ENCODE measurements at regions not wholly inside any gene's neighbourhood (a gene's known extent, or its start where the extent isn't known, plus 50 kb on each side); places are given as distances from the start of the nearest gene placed in this dataset.

DNA sequence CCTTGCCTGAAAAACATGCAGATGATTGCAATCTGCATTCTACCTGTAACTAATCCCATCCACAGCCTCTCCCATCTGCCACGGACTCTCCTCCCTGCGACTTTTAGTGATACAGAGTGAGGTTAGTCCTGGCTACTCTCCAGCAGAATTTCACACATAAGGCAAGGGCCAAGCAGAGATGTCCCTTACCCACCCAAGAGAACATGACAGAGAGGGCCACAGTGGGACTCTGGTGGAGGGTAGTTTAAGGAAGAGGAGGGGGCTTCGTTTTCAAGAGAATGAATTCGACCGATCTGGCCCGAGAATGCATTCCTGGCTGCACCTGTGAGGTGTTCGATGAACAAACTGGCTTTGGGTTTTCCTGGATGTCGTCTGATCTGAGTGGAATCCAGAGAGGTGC, 87.5 kb upstream of the SIM2 start:
- TF ChIP-seq, protein P1, sequence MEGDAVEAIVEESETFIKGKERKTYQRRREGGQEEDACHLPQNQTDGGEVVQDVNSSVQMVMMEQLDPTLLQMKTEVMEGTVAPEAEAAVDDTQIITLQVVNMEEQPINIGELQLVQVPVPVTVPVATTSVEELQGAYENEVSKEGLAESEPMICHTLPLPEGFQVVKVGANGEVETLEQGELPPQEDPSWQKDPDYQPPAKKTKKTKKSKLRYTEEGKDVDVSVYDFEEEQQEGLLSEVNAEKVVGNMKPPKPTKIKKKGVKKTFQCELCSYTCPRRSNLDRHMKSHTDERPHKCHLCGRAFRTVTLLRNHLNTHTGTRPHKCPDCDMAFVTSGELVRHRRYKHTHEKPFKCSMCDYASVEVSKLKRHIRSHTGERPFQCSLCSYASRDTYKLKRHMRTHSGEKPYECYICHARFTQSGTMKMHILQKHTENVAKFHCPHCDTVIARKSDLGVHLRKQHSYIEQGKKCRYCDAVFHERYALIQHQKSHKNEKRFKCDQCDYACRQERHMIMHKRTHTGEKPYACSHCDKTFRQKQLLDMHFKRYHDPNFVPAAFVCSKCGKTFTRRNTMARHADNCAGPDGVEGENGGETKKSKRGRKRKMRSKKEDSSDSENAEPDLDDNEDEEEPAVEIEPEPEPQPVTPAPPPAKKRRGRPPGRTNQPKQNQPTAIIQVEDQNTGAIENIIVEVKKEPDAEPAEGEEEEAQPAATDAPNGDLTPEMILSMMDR (conservative IDR thresholded peaks at IDR 0.05; ENCODE audit: low read depth, low read length), result no peak
- no peak for TF ChIP-seq EZH2phosphoT487 (IDR thresholded peaks at IDR 0.05; ENCODE audit: borderline replicate concordance, low read length)
